Retinal pigment epithelial cell (primary cell): ENCODE measurements at regions not wholly inside any gene's neighbourhood (a gene's known extent, or its start where the extent isn't known, plus 50 kb on each side); places are given as distances from the start of the nearest gene placed in this dataset.

Source experiments
- DNase-seq: peaks from one replicate; pipeline ENCODE4 v3.0.0-alpha.2; 2010; ENCODE audit warnings: low read depth
- H3K4me3 ChIP-seq: 2 replicates; pipeline ENCODE4 v1.5.1; 2011; ENCODE audit warnings: mild to moderate bottlenecking, low read length, control low read depth, moderate library complexity
- CTCF ChIP-seq: conservative IDR thresholded peaks from 2 replicates; pipeline ENCODE4 v1.5.1; 2011; ENCODE audit warnings: low read depth, low read length, control low read depth, inconsistent platforms

GRCh38 chr18:76546088-76546435, 51.0 kb upstream of the ZNF516 start:
- DNase-seq: no peak
- no peak for TF ChIP-seq CTCF
- no peak overlapping the region for H3K4me3 ChIP-seq

- DNase-seq: no peak
- H3K4me3 ChIP-seq: no peak overlapping the region
- no peak for TF ChIP-seq CTCF
Measured at GRCh38 chr18:76545433-76546087, 50.5 kb upstream of the ZNF516 start.

- no peak for TF ChIP-seq CTCF
- DNase-seq: no peak
- H3K4me3 ChIP-seq: no peak overlapping the region
Measured at GRCh38 chr18:76544511-76545345, 49.7 kb upstream of the ZNF516 start.
